IMR-90 (cell line): ENCODE measurements at regions not wholly inside any gene's neighbourhood (a gene's known extent, or its start where the extent isn't known, plus 50 kb on each side); places are given as distances from the start of the nearest gene placed in this dataset.

Experiments
- ATAC-seq: fragments of 200-7000 bp; cut with Tn5 transposase; 2 replicates; pipeline ENCODE4 v1.9.1; 2020; ENCODE audit warnings: low read depth, mild to moderate bottlenecking, moderate library complexity
- BruUV-seq: library from RNA; stranded (reverse); fragments of 400-500 nt; replicated peaks from 2 replicates; lab custom pipeline; 2021; lab: Mats Ljungman, UMichigan
- CTCF ChIA-PET: fragments of 300-600 bp; formaldehyde crosslinking; extraction: SDS; loops from one replicate; lab custom pipeline; 2021; ENCODE audit warnings: antibody characterized with exemption; lab: Yijun Ruan, JAX
- POLR2A ChIA-PET: fragments of 300-600 bp; sonication (Branson Sonifier 250); formaldehyde crosslinking; loops from one replicate; lab custom pipeline; 2022; ENCODE audit warnings: antibody characterized with exemption; ENCODE audit not compliant: unreplicated experiment; lab: Charles Lee
- DNase-seq: peaks from one replicate; pipeline ENCODE4 v3.0.0; 2013
- H2AFZ ChIP-seq: replicated peaks from 2 replicates; pipeline ENCODE3; 2013; ENCODE audit warnings: low read length, mild to moderate bottlenecking; ENCODE audit not compliant: poor library complexity
- H2AK5ac ChIP-seq: 2 replicates; pipeline ENCODE4 v1.6.1; 2013; ENCODE audit warnings: low read depth, low read length, inconsistent platforms
- H2AK9ac ChIP-seq: replicated peaks from 2 replicates; pipeline ENCODE3; 2013; ENCODE audit warnings: mild to moderate bottlenecking, low read depth, low read length, moderate library complexity; ENCODE audit not compliant: poor library complexity
- H2BK120ac ChIP-seq: 2 replicates; pipeline ENCODE4 v1.6.1; 2013; ENCODE audit warnings: low read depth, low read length, inconsistent platforms
- H2BK15ac ChIP-seq: 3 replicates; pipeline ENCODE4 v1.6.1; 2013; ENCODE audit warnings: low read depth, low read length, inconsistent platforms
- H2BK20ac ChIP-seq: 2 replicates; pipeline ENCODE4 v1.6.1; 2013; ENCODE audit warnings: low read depth, mild to moderate bottlenecking, inconsistent platforms, low read length, moderate library complexity
- H2BK5ac ChIP-seq: 2 replicates; pipeline ENCODE4 v1.6.1; 2013; ENCODE audit warnings: mild to moderate bottlenecking, low read depth, low read length, inconsistent platforms; ENCODE audit not compliant: poor library complexity, severe bottlenecking
- H3K14ac ChIP-seq: replicated peaks from 2 replicates; pipeline ENCODE4 v1.6.1; 2013; ENCODE audit warnings: low read depth, low read length, inconsistent platforms
- H3K18ac ChIP-seq: 2 replicates; pipeline ENCODE4 v1.6.1; 2013; ENCODE audit warnings: low read depth, low read length, control low read depth
- H3K23ac ChIP-seq: 2 replicates; pipeline ENCODE4 v1.6.1; 2013; ENCODE audit warnings: low read depth, low read length, inconsistent platforms
- H3K27ac ChIP-seq: 2 replicates; pipeline ENCODE4 v1.5.1; 2013; ENCODE audit warnings: mild to moderate bottlenecking, control low read depth, low read length; ENCODE audit not compliant: insufficient read depth
- H3K27me3 ChIP-seq: 2 replicates; pipeline ENCODE4 v1.6.1; 2013; ENCODE audit warnings: low read length; ENCODE audit not compliant: control insufficient read depth, insufficient read depth
- H3K36me3 ChIP-seq: 2 replicates; pipeline ENCODE4 v1.6.1; 2013; ENCODE audit warnings: low read length, mixed read lengths; ENCODE audit not compliant: control insufficient read depth, insufficient read depth
- H3K4ac ChIP-seq: 2 replicates; pipeline ENCODE4 v1.6.1; 2013; ENCODE audit warnings: low read depth, low read length, inconsistent platforms
- H3K4me1 ChIP-seq: 2 replicates; pipeline ENCODE4 v1.6.1; 2013; ENCODE audit warnings: low read length, mixed read lengths; ENCODE audit not compliant: control insufficient read depth, insufficient read depth
- H3K4me2 ChIP-seq: 2 replicates; pipeline ENCODE4 v1.6.1; 2013; ENCODE audit warnings: low read depth, mild to moderate bottlenecking, control low read depth, low read length, moderate library complexity
- H3K4me3 ChIP-seq: 2 replicates; pipeline ENCODE4 v1.5.1; 2013; ENCODE audit warnings: low read depth, mild to moderate bottlenecking, control low read depth, low read length, moderate library complexity; ENCODE audit not compliant: insufficient read depth
- H3K56ac ChIP-seq: 2 replicates; pipeline ENCODE4 v1.6.1; 2013; ENCODE audit warnings: low read length, inconsistent platforms; ENCODE audit not compliant: insufficient read depth; ENCODE audit errors: extremely low read depth
- H3K79me1 ChIP-seq, 2 experiments: 2 replicates each; pipeline ENCODE4 v1.6.1; 2013; ENCODE audit warnings: low read length in 2 of 2, inconsistent platforms in 1 of 2, low read depth in 1 of 2
- H3K9ac ChIP-seq: 2 replicates; pipeline ENCODE4 v1.6.1; 2013; ENCODE audit warnings: low read depth, low read length, control low read depth
- H3K9me1 ChIP-seq: 2 replicates; pipeline ENCODE4 v1.6.1; 2013; ENCODE audit warnings: low read length, inconsistent platforms; ENCODE audit not compliant: insufficient read depth
- H3K9me3 ChIP-seq: 2 replicates; pipeline ENCODE4 v1.6.1; 2013; ENCODE audit warnings: low read length; ENCODE audit not compliant: control insufficient read depth, insufficient read depth
- H4K20me1 ChIP-seq: 2 replicates; pipeline ENCODE4 v1.6.1; 2013; ENCODE audit warnings: low read length, inconsistent platforms; ENCODE audit not compliant: insufficient read depth
- H4K5ac ChIP-seq: 2 replicates; pipeline ENCODE4 v1.6.1; 2013; ENCODE audit warnings: mild to moderate bottlenecking, low read depth, low read length, control low read depth
- H4K8ac ChIP-seq, 2 experiments: 2 replicates each; pipeline ENCODE4 v1.6.1; 2013; ENCODE audit warnings: low read depth in 2 of 2, low read length in 2 of 2, control low read depth in 1 of 2, inconsistent platforms in 1 of 2
- H4K91ac ChIP-seq: 2 replicates; pipeline ENCODE4 v1.6.1; 2013; ENCODE audit warnings: low read depth, low read length, inconsistent platforms; ENCODE audit not compliant: insufficient read depth
- BHLHE40 ChIP-seq: fragments of 150-350 bp; IDR thresholded peaks from 2 replicates; pipeline ENCODE4 v1.6.1; 2016; ENCODE audit warnings: mild to moderate bottlenecking, low read depth, low read length
- CEBPB ChIP-seq: IDR thresholded peaks from 2 replicates; pipeline ENCODE4 v1.6.1; 2012; ENCODE audit warnings: low read depth, low read length, improper control_type of control experiment
- CHD1 ChIP-seq: IDR thresholded peaks from 2 replicates; pipeline ENCODE4 v1.6.1; 2012; ENCODE audit warnings: low read depth, low read length, improper control_type of control experiment
- FOS ChIP-seq: fragments of 150-350 bp; IDR thresholded peaks from 2 replicates; pipeline ENCODE4 v1.6.1; 2016; ENCODE audit warnings: low read depth, low read length
- MAFK ChIP-seq: IDR thresholded peaks from 2 replicates; pipeline ENCODE4 v1.6.1; 2012; ENCODE audit warnings: low read depth, low read length, improper control_type of control experiment
- MAZ ChIP-seq: IDR thresholded peaks from 2 replicates; pipeline ENCODE4 v1.6.1; 2012; ENCODE audit warnings: low read depth, mild to moderate bottlenecking, low read length, improper control_type of control experiment, moderate library complexity, borderline replicate concordance
- MXI1 ChIP-seq: IDR thresholded peaks from 2 replicates; pipeline ENCODE4 v1.6.1; 2012; ENCODE audit warnings: low read depth, mild to moderate bottlenecking, low read length, moderate library complexity, borderline replicate concordance
- NFE2L2 ChIP-seq: fragments of 150-350 bp; IDR thresholded peaks from 2 replicates; pipeline ENCODE4 v1.6.1; 2016; ENCODE audit warnings: low read depth, mild to moderate bottlenecking, low read length
- POLR2A ChIP-seq: IDR thresholded peaks from 2 replicates; pipeline ENCODE4 v1.6.1; 2012; ENCODE audit warnings: mild to moderate bottlenecking, low read depth, low read length
- RAD21 ChIP-seq: IDR thresholded peaks from 2 replicates; pipeline ENCODE4 v1.6.1; 2012; ENCODE audit warnings: low read length, improper control_type of control experiment
- RCOR1 ChIP-seq: IDR thresholded peaks from 2 replicates; pipeline ENCODE4 v1.6.1; 2012; ENCODE audit warnings: mild to moderate bottlenecking, low read length, improper control_type of control experiment; ENCODE audit not compliant: insufficient replicate concordance
- RFX5 ChIP-seq: IDR thresholded peaks from 2 replicates; pipeline ENCODE4 v1.8.0; 2012; ENCODE audit warnings: low read depth, mild to moderate bottlenecking, low read length, moderate library complexity
- SMC3 ChIP-seq: fragments of 150-350 bp; IDR thresholded peaks from 2 replicates; pipeline ENCODE4 v1.6.1; 2016; ENCODE audit warnings: low read depth, mild to moderate bottlenecking, antibody characterized with exemption, low read length, moderate library complexity
- WGBS, 2 experiments: methylation state at CpG; one replicate each; pipeline versions ENCODE4 v1.1.5 to v1.1.7; 2013; ENCODE audit warnings: missing lambda C conversion rate in 2 of 2; ENCODE audit not compliant: insufficient read length in 1 of 2; ENCODE audit errors: extremely low coverage in 2 of 2; 5-methylcytosine and 5-hydroxymethylcytosine counted together
- dilution Hi-C: fragments of 300-500 bp; cut with HindIII; formaldehyde crosslinking; loops from one replicate; pipeline ENCODE4 v1.14.3; 2018; ENCODE audit warnings: low sequenced_read_pairs; ENCODE audit not compliant: unreplicated experiment
- in situ Hi-C: fragments of 300-500 bp; cut with MboI; formaldehyde crosslinking; loops from 3 replicates; pipeline ENCODE4 v1.14.3; 2019; ENCODE audit warnings: low sequenced_read_pairs, inconsistent platforms, mixed read lengths
- intact Hi-C: fragments of 100-400 bp; cut with micrococcal nuclease; formaldehyde crosslinking; loops from 2 replicates; pipeline ENCODE4 v1.10.0; 2022
- TF ChIP-seq, protein P1 (sequence below): fragments of 150-350 bp; IDR thresholded peaks from 2 replicates; pipeline ENCODE4 v1.6.1; 2017; ENCODE audit warnings: mild to moderate bottlenecking, antibody characterized with exemption, low read length, low read depth
- TF ChIP-seq, protein P2 (sequence below): conservative IDR thresholded peaks from 2 replicates; pipeline ENCODE4 v1.5.1; 2012; ENCODE audit warnings: mild to moderate bottlenecking, low read depth, low read length, improper control_type of control experiment
- TF ChIP-seq, protein P3 (sequence below): fragments of 150-350 bp; IDR thresholded peaks from 2 replicates; pipeline ENCODE4 v1.6.1; 2016; ENCODE audit warnings: low read depth, mild to moderate bottlenecking, low read length, moderate library complexity, borderline replicate concordance

DNA sequence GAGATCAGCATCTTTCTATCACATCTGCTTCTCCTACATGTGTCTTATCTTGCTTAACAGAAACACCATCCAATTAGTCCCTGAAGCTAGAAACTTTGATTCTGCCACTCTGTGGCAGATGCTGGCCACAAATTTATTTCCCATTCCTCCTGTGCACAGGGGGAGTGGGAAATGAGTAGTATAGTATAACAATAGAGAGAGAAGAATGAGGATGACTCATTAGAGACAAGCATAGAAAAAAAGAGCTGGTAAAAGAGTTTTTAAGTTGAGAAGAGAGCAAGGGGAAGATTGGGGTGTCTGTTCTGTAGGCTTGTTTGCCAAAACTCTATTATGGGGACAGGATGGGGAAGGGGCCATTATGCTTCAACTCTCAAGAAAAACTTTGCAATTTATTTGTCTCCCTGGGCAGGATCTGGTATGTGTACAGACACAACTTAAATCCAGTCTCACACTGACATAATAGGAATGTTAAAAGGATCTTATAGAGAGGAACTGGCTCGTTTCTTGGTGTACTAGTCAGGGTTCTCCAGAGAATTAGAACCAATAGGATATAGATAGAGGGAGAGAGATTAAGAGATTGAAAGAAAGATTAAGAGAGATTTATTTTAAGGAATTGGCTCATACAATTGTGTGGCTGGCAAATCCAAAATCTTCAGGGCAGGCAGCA lies 142.6 kb upstream of the CPSF6 start:
- POLR2A ChIA-PET = no interaction called here
- intact Hi-C loops = no loop called here

More for the DNA sequence above, 142.6 kb upstream of the CPSF6 start:
- no peak overlapping the region for H3K4me2 ChIP-seq
- H3K36me3 ChIP-seq = no peaks in the 10 kb centered on the region
- no peaks in the 10 kb centered on the region for H3K79me1 ChIP-seq
- BruUV-seq = no TSS peak
- H4K91ac ChIP-seq = no peak overlapping the region
- H3K4me3 ChIP-seq = no peak overlapping the region
- no peak overlapping the region for H2AFZ ChIP-seq
- H4K8ac ChIP-seq = no peak overlapping the region
- dilution Hi-C loops (no loop called here), in situ Hi-C loops (no loop called here)
- no CpG with 5 or more reads among the region's 1 CpG for WGBS, 2 experiments
- peaks cover 12% of the 10 kb centered on the region for H3K27me3 ChIP-seq
- no peak overlapping the region for H3K9ac ChIP-seq
- no peak overlapping the region for H3K18ac ChIP-seq
- no peak overlapping the region for H3K23ac ChIP-seq
- TF ChIP-seq CEBPB (no peak), RAD21 (no peak), RFX5 (no peak), FOS (no peak), MXI1 (no peak), POLR2A (no peak), MAZ (no peak), MAFK (no peak), SMC3 (no peak), NFE2L2 (no peak), RCOR1 (no peak), BHLHE40 (no peak), CHD1 (no peak)
- TF ChIP-seq, protein P1, sequence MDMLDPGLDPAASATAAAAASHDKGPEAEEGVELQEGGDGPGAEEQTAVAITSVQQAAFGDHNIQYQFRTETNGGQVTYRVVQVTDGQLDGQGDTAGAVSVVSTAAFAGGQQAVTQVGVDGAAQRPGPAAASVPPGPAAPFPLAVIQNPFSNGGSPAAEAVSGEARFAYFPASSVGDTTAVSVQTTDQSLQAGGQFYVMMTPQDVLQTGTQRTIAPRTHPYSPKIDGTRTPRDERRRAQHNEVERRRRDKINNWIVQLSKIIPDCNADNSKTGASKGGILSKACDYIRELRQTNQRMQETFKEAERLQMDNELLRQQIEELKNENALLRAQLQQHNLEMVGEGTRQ = no peak
- TF ChIP-seq, protein P2, sequence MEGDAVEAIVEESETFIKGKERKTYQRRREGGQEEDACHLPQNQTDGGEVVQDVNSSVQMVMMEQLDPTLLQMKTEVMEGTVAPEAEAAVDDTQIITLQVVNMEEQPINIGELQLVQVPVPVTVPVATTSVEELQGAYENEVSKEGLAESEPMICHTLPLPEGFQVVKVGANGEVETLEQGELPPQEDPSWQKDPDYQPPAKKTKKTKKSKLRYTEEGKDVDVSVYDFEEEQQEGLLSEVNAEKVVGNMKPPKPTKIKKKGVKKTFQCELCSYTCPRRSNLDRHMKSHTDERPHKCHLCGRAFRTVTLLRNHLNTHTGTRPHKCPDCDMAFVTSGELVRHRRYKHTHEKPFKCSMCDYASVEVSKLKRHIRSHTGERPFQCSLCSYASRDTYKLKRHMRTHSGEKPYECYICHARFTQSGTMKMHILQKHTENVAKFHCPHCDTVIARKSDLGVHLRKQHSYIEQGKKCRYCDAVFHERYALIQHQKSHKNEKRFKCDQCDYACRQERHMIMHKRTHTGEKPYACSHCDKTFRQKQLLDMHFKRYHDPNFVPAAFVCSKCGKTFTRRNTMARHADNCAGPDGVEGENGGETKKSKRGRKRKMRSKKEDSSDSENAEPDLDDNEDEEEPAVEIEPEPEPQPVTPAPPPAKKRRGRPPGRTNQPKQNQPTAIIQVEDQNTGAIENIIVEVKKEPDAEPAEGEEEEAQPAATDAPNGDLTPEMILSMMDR = no peak
- TF ChIP-seq, protein P3, sequence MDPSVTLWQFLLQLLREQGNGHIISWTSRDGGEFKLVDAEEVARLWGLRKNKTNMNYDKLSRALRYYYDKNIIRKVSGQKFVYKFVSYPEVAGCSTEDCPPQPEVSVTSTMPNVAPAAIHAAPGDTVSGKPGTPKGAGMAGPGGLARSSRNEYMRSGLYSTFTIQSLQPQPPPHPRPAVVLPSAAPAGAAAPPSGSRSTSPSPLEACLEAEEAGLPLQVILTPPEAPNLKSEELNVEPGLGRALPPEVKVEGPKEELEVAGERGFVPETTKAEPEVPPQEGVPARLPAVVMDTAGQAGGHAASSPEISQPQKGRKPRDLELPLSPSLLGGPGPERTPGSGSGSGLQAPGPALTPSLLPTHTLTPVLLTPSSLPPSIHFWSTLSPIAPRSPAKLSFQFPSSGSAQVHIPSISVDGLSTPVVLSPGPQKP = no peak
- no peak overlapping the region for H2AK9ac ChIP-seq
- H3K27ac ChIP-seq = no peak overlapping the region
- H3K4me1 ChIP-seq = no peaks in the 10 kb centered on the region
- no peak overlapping the region for H2BK5ac ChIP-seq
- no peaks in the 10 kb centered on the region for H4K20me1 ChIP-seq
- CTCF ChIA-PET = no interaction called here
- no peak overlapping the region for H3K56ac ChIP-seq
- no peak overlapping the region for H2BK15ac ChIP-seq
- no peak overlapping the region for H3K4ac ChIP-seq
- H2BK120ac ChIP-seq = no peak overlapping the region
- ATAC-seq (no peak), DNase-seq (no peak)
- H2AK5ac ChIP-seq = no peak overlapping the region
- H3K14ac ChIP-seq = no peak overlapping the region
- H4K5ac ChIP-seq = no peak overlapping the region
- no peaks in the 10 kb centered on the region for H3K9me1 ChIP-seq
- H2BK20ac ChIP-seq = no peak overlapping the region
- H3K9me3 ChIP-seq = no peaks in the 10 kb centered on the region
